Ectodermal cell (in vitro differentiated cells): ENCODE measurements at regions not wholly inside any gene's neighbourhood (a gene's known extent, or its start where the extent isn't known, plus 50 kb on each side); places are given as distances from the start of the nearest gene placed in this dataset.

Experiments used
- H3K27ac ChIP-seq: 2 replicates; pipeline ENCODE4 v1.7.0; 2013; ENCODE audit warnings: mild to moderate bottlenecking, low read depth, low read length; ENCODE audit not compliant: insufficient read depth, poor library complexity, severe bottlenecking
- H3K27me3 ChIP-seq: 2 replicates; pipeline ENCODE4 v1.7.0; 2013; ENCODE audit warnings: mild to moderate bottlenecking, low read length; ENCODE audit not compliant: insufficient read depth, control insufficient read depth, poor library complexity, severe bottlenecking
- H3K36me3 ChIP-seq: one replicate; pipeline ENCODE4 v1.7.0; 2013; ENCODE audit warnings: low read length; ENCODE audit not compliant: control insufficient read depth, insufficient read depth
- H3K4me1 ChIP-seq: one replicate; pipeline ENCODE4 v1.7.0; 2013; ENCODE audit warnings: low read length; ENCODE audit not compliant: control insufficient read depth, insufficient read depth
- H3K4me3 ChIP-seq: 2 replicates; pipeline ENCODE4 v1.7.0; 2013; ENCODE audit warnings: low read depth, low read length, control low read depth; ENCODE audit not compliant: insufficient read depth
- H3K9me3 ChIP-seq: 2 replicates; pipeline ENCODE4 v1.7.0; 2013; ENCODE audit warnings: mild to moderate bottlenecking, low read length, moderate library complexity; ENCODE audit not compliant: control insufficient read depth
- WGBS, 2 experiments: methylation state at CpG; one replicate each; pipeline ENCODE4 v1.1.7; 2013; ENCODE audit warnings: missing lambda C conversion rate in 2 of 2; 5-methylcytosine and 5-hydroxymethylcytosine counted together

DNA sequence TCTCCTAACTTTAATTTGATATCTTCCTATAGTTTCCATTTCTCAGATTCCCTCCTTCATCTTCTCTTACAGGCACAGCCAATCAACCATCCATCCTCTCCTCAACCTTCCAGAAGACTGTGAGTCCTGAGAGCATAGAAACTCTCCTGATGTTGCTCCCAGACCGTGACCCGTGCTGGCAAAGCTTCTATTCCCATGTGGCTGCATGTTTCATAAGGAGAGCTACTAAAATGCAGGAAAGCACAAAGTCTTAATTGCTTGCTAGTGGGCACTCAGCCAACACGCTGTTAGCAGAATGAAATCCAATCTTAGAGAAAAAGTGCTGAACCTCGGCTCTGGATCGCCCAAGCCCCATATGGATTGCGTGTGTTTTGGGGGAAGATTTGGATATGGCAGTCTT is 1244.7 kb upstream of the ZEB2 start:
- Histone ChIP-seq H3K27ac (no peak overlapping the region), H3K4me1 (peaks cover 7% of the 10 kb centered on the region), H3K27me3 (no peaks in the 10 kb centered on the region), H3K4me3 (no peak overlapping the region), H3K36me3 (no peaks in the 10 kb centered on the region), H3K9me3 (no peaks in the 10 kb centered on the region)
- 96% methylated on average over 6 of the region's 6 CpGs for WGBS, 2 experiments

DNA sequence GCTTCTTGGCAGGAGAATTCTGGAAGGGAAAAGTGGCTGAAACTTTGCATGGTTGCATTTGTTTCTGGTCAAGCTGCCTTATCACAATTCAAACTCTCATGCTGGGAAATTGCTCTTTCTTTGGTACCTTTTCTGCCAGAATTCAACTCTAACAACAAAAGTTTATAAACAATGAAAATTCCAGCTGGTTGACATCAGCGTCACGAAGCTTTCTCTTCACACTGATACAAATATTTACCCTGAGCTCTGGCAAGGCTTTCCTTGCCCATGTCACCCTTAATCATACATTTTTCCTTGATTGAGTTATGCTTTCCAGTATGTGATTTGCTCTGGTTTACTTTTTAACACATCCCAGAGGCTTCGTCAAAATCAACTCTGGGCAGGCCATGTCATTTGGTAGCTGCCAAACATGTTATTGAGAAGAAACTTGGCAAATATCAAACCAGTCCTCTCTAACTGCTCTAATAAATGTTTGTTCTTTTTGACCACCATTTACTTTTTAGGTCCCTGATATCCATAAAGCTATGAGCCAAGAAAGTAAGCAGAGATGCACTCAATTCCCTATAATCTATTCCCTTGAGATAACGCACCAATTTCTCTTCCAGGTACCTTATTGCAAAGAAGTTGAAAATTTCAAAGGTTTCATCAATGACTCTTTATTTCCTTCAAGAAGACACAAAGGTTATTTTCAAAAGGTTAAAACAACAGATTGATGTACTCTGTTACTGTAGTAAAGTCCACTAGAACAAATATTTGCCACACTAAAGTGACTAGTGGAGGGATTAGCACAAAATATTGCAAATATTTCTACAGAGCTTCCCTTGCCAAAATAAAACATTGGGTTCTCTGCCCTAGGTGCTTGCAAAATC is 1241.1 kb upstream of the ZEB2 start:
- WGBS, 2 experiments = 64 to 74% methylated on average over 4 of the region's 4 CpGs
- Histone ChIP-seq H3K27ac (no peak overlapping the region), H3K9me3 (no peaks in the 10 kb centered on the region)

DNA sequence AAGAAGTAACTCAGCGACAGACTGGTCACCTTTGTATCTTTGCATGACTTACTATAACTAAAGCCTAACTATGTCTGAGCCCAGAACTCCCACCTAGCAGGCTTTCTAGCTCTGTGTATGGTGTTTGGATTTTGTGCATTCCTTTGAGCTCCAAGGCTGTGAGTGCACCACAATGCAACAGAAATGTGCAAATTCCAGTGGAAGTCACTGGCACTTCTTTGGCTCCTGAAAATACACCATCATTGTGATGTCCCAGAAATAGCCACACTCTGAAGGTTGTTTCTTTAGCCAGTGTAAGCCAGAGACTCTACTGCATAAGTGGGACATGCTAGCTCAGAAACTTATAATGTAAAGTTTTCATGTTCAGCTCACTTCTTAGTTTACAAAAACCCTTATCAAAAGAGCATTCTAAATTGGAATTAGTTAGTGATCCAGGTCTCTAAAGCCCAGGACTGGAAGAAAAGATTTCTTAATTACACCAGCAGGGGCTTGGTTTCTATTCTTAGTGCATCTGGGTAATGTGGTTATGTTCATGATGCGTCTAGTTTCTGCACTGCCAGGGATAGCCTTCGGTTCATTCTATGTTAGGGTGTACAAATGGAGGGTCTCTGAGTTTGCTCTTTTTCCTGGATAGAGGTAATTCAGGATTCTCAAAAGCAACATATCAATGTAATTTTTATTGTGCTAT is 1239.5 kb upstream of the ZEB2 start:
- Histone ChIP-seq H3K27me3 (no peaks in the 10 kb centered on the region), H3K4me1 (peaks cover 11% of the 10 kb centered on the region), H3K4me3 (no peak overlapping the region), H3K36me3 (no peaks in the 10 kb centered on the region), H3K27ac (no peak overlapping the region), H3K9me3 (no peaks in the 10 kb centered on the region)
- 67 to 97% methylated on average over 2 to 3 of the region's 3 CpGs for WGBS, 2 experiments

More for the DNA sequence above, 1241.1 kb upstream of the ZEB2 start:
- Histone ChIP-seq H3K36me3 (no peaks in the 10 kb centered on the region), H3K27me3 (no peaks in the 10 kb centered on the region), H3K4me3 (no peak overlapping the region), H3K4me1 (peaks cover 11% of the 10 kb centered on the region)

DNA sequence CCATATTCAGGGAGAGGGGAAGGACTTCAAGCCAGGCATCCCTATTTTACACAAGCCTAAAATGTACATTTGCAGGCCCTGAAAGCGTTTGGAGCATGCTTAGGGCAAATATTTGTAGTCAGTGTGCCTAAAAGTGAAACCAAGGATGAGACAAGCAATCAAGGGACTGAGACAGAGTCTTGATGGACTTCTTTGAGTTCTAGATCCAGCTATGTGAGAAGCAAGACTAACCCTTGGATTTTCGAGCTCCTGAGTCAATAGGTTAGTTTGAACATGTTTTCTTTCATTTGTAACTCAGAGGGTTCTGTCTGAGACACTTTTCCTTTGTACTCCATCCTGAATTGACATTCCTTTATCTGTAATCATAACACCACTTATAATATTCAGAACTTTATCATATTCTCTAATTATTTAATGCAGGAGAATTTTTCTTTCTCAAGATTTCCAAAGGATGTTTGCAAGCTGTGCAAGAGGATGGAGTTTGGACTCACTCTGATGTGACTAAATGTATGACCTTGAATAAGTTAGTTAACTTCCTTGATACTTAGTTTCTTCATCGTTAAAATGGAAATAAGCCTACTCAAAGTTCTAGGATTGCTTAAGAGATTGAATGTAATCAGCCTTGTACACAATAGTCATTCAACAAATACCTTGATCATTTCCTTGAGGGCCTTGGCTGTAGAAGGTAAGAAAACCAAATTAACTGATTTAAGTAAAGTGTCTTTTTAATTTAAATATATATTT is 1237.8 kb upstream of the ZEB2 start:
- Histone ChIP-seq H3K27ac (no peak overlapping the region), H3K27me3 (no peaks in the 10 kb centered on the region), H3K4me1 (peaks cover 22% of the 10 kb centered on the region), H3K9me3 (no peaks in the 10 kb centered on the region), H3K36me3 (no peaks in the 10 kb centered on the region), H3K4me3 (no peak overlapping the region)
- WGBS, 2 experiments = 93 to 97% methylated on average over 2 to 3 of the region's 3 CpGs

DNA sequence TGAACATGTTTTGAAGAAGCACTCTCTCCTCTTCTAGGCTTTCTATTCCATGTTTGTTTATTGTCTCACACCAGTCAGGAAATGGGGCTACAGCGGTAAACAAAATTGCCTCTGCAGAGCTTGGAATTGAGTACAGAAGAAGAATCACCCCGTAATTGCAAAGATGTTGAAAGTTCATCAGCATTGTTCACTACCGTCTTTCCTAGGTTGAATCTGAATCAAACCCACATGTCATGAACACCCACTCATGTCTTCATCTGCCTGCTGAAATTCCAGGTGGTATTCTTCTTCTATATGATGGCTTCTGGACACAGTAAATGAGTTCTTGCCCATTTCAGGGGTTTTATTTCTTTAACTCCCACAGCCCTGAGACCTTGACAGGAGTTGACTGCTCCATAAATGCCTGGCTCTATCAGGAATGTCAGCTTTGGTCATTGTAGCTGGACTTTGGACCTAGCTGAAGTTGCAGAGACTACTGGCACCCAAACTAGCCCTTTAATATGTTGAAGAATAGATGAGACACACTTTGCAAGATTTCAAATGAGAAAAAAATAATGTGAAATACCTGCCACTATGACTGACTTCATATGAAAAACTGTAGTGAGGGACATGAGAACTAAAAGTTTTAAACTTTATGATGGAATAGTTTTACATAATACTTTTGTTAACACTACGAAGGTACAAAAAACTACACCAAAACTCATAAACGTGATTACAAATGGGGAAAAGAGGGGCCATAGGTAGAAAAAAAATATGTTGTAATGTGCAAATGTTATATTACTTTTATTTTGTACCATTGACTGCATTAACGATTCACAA is 1235.3 kb upstream of the ZEB2 start:
- WGBS, 2 experiments = 90 to 100% methylated on average over 3 to 5 of the region's 6 CpGs
- Histone ChIP-seq H3K4me3 (no peak overlapping the region), H3K27me3 (no peaks in the 10 kb centered on the region), H3K36me3 (no peaks in the 10 kb centered on the region), H3K27ac (no peak overlapping the region), H3K9me3 (no peaks in the 10 kb centered on the region), H3K4me1 (peaks cover 15% of the 10 kb centered on the region)

DNA sequence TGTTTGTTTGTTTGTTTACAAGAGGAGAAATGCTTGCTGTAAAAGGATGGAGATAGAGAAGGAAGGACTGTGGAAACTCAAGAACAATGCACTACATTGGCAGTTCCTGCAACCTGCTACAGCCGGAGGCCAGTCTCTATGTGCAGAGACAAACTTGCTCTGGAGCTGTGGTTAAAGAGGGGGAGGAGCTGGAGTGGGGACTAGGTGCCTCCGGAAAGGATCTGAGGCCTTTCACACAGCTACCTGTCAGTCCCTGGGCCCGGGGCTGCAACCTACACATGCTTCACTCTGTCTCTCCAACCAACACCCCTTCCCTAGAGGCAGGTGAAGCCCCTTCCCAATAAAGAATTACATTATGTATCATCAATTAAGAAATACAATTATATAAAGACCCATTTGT is 1234.0 kb upstream of the ZEB2 start:
- Histone ChIP-seq H3K4me1 (peaks cover 11% of the 10 kb centered on the region), H3K36me3 (no peaks in the 10 kb centered on the region), H3K27me3 (no peaks in the 10 kb centered on the region), H3K4me3 (no peak overlapping the region), H3K9me3 (no peaks in the 10 kb centered on the region), H3K27ac (no peak overlapping the region)
- 84 to 85% methylated on average over 3 of the region's 3 CpGs for WGBS, 2 experiments

GRCh38 chr2:145753041-145753608 is 1233.2 kb upstream of the ZEB2 start:
- H3K27me3 ChIP-seq = no peaks in the 10 kb centered on the region
- no peak overlapping the region for H3K4me3 ChIP-seq
- H3K27ac ChIP-seq = no peak overlapping the region
- no peaks in the 10 kb centered on the region for H3K9me3 ChIP-seq
- no peaks in the 10 kb centered on the region for H3K36me3 ChIP-seq
- peaks cover 11% of the 10 kb centered on the region for H3K4me1 ChIP-seq
- WGBS, 2 experiments = 66 to 75% methylated on average over 6 of the region's 6 CpGs

GRCh38 chr2:145752091-145752806 is 1232.3 kb upstream of the ZEB2 start:
- Histone ChIP-seq H3K27ac (no peak overlapping the region), H3K27me3 (no peaks in the 10 kb centered on the region), H3K4me3 (no peak overlapping the region), H3K36me3 (no peaks in the 10 kb centered on the region), H3K9me3 (no peaks in the 10 kb centered on the region), H3K4me1 (peaks cover 11% of the 10 kb centered on the region)
- WGBS, 2 experiments = 60 to 71% methylated on average over 4 to 5 of the region's 5 CpGs

GRCh38 chr2:145751629-145752028 is 1231.7 kb upstream of the ZEB2 start:
- no peaks in the 10 kb centered on the region for H3K36me3 ChIP-seq
- H3K27ac ChIP-seq = no peak overlapping the region
- H3K4me1 ChIP-seq = peaks cover 11% of the 10 kb centered on the region
- no peak overlapping the region for H3K4me3 ChIP-seq
- no peaks in the 10 kb centered on the region for H3K27me3 ChIP-seq
- no peaks in the 10 kb centered on the region for H3K9me3 ChIP-seq
- WGBS, 2 experiments = 87 to 88% methylated on average over 6 of the region's 6 CpGs
